H7 (cell line): ENCODE measurements at regions not wholly inside any gene's neighbourhood (a gene's known extent, or its start where the extent isn't known, plus 50 kb on each side); places are given as distances from the start of the nearest gene placed in this dataset.

Experiments used
- DNase-seq: peaks from one replicate; pipeline ENCODE4 v3.0.0; 2012
- H3K27me3 ChIP-seq: 2 replicates; pipeline ENCODE4 v1.6.0; 2011; ENCODE audit warnings: mild to moderate bottlenecking, low read length; ENCODE audit not compliant: control insufficient read depth, insufficient read depth
- H3K36me3 ChIP-seq: replicated peaks from 2 replicates; pipeline ENCODE4 v1.5.1; 2011; ENCODE audit warnings: low read length; ENCODE audit not compliant: control insufficient read depth, insufficient read depth
- H3K4me3 ChIP-seq: 2 replicates; pipeline ENCODE4 v1.5.1; 2011; ENCODE audit warnings: low read depth, mild to moderate bottlenecking, control low read depth, low read length, moderate library complexity; ENCODE audit not compliant: insufficient read depth

DNA sequence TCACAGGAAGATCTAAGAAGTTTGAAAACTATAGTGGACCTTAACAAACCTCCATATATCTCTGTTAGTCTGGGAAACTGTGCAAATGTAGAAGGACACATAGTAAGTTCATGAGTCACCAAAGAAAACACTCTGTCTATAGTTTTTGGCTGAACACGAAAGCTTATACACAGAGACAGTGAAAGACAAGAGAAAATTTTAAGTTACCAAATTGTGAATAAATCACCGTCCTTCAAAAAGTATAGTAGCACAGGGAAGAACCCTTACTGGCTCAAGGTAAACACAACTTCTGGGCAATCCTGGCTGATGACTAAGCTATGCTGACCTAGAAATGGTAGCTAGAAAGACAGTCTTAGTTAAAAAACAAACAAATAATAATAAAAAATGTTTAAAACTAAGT lies 1057.9 kb downstream of the AMY1C start:
- Histone ChIP-seq H3K36me3 (no peaks in the 10 kb centered on the region), H3K27me3 (no peaks in the 10 kb centered on the region), H3K4me3 (no peak overlapping the region)
- no peak for DNase-seq

DNA sequence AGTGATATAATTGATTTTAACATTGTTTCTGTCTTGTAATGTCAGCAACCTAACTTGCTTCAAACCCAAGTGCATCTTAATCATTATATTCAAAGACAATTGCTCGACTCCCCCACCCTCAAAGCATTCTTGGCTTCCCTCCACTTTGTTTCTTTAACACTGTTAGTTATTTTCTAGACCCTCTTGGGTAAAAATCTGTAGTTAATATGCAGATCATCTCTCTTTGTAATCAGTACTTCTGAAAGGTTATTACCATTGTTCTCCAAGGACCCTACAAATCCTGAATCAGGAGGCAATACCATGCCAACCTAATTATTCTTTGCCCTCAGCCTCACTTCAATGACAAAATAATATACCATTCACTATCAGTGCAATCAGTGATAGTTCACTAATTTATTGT lies 1075.7 kb downstream of the AMY1C start:
- H3K4me3 ChIP-seq, result no peak overlapping the region
- no peaks in the 10 kb centered on the region for H3K36me3 ChIP-seq
- no peak for DNase-seq
- no peaks in the 10 kb centered on the region for H3K27me3 ChIP-seq

DNA sequence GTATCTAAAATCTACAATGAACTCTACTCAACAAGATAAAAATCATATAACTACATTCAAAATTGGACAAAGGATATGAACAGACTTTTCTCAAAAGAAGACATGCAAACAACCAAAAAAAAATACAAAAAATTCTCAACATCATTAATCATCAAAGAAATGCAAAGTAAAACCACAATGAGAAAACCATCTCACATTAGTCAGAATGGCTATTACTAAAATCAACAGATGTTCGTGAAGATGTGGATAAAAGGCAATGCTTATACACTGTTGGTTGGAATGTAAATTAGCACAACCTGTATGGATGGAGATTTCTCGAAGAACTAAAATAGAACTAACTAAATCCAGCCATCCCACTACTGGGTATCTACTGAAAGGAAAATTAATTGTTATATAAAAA lies 1080.8 kb downstream of the AMY1C start:
- Histone ChIP-seq H3K4me3 (no peak overlapping the region), H3K27me3 (no peaks in the 10 kb centered on the region), H3K36me3 (no peaks in the 10 kb centered on the region)
- no peak for DNase-seq

DNA sequence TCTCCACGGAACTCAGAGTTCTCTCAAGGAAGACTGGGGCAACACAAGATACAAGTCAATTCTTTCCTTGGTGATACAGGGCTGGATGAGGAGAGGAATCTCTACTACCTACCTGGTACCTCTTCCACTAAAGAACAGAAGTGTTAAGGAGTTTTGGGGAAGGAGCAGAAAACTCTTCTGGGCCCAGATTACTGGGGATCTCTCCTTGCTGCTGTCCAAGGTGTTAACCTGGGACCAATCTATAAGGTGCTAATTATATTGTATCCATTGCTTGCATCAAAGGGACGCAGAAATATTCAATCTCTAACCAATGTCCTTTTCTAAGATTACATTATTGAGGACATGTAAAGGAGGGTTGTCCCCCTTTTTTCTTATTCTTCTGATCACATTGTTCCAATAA lies 1102.5 kb downstream of the AMY1C start:
- H3K4me3 ChIP-seq, result no peak overlapping the region
- H3K36me3 ChIP-seq, result no peaks in the 10 kb centered on the region
- DNase-seq, result no peak
- no peaks in the 10 kb centered on the region for H3K27me3 ChIP-seq

DNA sequence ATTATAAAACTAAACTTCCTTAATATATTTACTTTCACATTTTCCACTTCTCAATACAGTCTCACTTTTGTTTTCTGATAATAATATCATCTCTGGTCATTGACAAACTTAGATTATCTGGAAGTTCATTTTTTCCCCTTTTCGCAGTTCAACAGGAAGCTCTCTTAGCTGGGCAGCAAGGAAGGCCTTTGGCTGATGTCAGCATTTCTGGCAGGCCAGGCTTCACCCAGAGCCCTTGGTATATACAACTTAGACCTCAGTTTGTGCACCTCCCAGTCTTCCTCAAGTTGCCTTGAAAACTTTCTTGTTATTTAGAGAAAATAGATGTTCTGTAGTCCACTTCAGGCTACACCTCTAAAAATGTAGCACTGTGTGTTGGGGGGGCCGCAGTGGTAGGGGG lies 1103.6 kb downstream of the AMY1C start:
- H3K4me3 ChIP-seq, result no peak overlapping the region
- DNase-seq, result no peak
- H3K27me3 ChIP-seq, result no peaks in the 10 kb centered on the region
- H3K36me3 ChIP-seq, result no peaks in the 10 kb centered on the region

DNA sequence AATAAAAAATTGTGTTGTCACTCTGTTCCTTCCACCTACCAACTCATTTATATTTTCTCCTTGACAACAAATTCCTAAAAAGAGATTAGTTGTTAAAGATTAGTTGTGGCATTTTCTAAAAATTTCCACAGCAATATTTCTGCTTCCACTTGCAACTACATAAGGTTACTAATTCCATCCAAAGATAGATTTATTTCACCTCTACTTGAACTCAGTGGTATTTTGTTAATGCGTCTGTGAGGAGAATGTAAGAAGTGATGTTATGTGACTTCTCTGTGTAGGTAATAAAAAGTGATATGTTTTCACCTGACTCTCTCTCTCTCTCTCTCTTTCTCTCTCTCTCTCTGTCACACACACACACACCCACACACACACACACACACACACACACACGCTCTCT lies 1104.8 kb downstream of the AMY1C start:
- no peaks in the 10 kb centered on the region for H3K36me3 ChIP-seq
- H3K27me3 ChIP-seq, result no peaks in the 10 kb centered on the region
- DNase-seq, result no peak
- no peak overlapping the region for H3K4me3 ChIP-seq

DNA sequence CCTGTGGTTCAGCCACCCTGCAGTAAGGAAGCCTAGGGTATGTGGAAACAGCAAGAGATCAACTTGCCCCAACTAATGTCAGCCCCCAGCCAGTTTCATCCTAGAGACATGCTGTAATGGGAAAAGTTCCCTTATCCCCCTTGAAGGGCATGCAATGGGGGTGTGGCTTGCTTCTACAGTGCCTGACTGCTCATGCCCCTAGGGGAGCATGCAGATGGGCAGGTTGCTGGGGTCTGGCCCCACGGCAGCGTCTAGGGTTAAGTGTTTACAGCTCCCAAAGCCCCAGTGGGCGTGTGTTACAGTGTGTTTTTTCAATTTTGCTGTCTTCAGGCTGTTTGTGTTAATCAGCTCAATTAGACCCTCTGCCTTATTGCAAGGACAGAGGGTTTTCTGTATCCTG lies 1105.9 kb downstream of the AMY1C start:
- Histone ChIP-seq H3K27me3 (no peaks in the 10 kb centered on the region), H3K36me3 (no peaks in the 10 kb centered on the region), H3K4me3 (no peak overlapping the region)
- DNase-seq, result no peak

DNA sequence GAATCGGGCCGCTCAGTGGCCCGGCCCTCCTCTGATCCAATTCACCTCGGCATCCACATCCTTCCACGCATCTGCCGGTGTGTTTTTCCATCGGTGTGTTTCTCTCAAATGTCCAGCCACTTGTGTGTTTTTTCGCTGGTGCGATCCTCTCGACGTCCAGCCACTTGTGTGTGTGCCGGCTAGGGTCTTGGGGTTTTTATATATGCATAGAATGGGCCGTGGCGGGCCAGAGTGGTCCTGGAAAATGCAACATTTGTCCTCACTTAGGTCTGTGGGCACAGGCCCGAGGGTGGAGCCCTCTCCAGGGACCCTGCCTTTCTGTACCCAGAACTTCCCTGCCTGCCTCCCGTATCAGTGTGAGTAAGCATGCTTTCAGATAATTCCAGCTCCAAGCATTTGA lies 1106.4 kb downstream of the AMY1C start:
- H3K36me3 ChIP-seq, result no peaks in the 10 kb centered on the region
- no peak for DNase-seq
- H3K4me3 ChIP-seq, result no peak overlapping the region

DNA sequence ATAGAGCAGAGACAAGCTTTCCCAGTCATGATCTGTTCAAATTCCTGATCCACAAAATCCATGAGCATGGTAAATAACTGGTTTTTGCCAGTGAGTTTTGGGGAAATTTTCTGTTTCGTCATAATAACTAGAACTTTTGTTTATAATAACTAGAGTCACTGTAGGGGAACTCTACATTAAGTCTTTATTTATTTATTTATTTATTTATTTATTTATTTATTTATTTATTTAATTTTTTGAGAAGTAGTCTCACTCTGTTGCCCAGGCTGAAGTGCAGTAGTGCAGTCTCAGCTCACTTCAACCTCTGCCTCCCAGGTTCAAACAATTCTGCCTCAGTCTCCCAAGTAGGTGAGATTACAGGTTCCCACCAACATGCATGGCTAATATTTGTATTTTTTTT lies 1106.8 kb downstream of the AMY1C start:
- H3K27me3 ChIP-seq, result no peaks in the 10 kb centered on the region
- H3K4me3 ChIP-seq, result no peak overlapping the region
- H3K36me3 ChIP-seq, result no peaks in the 10 kb centered on the region
- no peak for DNase-seq

More for the DNA sequence above, 1106.4 kb downstream of the AMY1C start:
- H3K27me3 ChIP-seq, result no peaks in the 10 kb centered on the region

DNA sequence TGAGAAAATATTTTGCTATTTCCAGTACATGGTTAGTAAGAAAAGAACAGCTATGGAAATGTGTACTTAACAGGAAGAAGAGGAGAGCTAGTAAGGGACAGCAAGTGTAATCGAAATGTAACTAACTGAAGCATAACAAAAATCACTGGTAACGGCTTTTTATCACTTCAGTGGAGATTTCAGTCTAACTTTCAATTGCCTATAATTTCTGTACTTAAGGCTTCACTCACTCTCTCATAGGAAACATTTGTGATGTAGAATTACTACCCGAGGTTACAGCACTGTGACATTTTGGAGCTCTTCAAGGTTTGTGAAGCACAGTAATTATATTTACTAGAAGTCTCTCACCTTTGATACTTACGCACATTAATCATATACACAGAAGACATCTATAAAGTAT lies 1119.1 kb downstream of the AMY1C start:
- H3K27me3 ChIP-seq, result no peaks in the 10 kb centered on the region
- no peaks in the 10 kb centered on the region for H3K36me3 ChIP-seq
- no peak overlapping the region for H3K4me3 ChIP-seq
- DNase-seq, result no peak

DNA sequence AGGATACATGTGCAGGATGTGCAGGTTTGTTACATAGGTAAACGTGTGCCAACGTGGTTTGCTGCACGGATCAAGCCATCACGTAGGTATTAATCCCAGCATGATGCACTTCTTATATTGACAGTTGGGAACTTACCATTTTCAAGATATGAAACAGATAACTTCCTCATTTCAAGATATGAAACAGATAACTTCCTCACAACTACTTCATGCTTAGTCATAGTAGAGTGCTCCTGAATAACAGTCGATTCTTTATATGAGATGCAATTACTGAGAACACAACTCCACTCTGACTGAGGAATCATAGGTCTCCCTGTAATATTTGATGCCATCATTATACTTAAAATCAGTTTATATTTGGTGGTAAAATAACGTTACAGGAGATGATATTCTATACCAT lies 1124.3 kb downstream of the AMY1C start:
- no peaks in the 10 kb centered on the region for H3K27me3 ChIP-seq
- no peak for DNase-seq
- no peaks in the 10 kb centered on the region for H3K36me3 ChIP-seq
- H3K4me3 ChIP-seq, result no peak overlapping the region

DNA sequence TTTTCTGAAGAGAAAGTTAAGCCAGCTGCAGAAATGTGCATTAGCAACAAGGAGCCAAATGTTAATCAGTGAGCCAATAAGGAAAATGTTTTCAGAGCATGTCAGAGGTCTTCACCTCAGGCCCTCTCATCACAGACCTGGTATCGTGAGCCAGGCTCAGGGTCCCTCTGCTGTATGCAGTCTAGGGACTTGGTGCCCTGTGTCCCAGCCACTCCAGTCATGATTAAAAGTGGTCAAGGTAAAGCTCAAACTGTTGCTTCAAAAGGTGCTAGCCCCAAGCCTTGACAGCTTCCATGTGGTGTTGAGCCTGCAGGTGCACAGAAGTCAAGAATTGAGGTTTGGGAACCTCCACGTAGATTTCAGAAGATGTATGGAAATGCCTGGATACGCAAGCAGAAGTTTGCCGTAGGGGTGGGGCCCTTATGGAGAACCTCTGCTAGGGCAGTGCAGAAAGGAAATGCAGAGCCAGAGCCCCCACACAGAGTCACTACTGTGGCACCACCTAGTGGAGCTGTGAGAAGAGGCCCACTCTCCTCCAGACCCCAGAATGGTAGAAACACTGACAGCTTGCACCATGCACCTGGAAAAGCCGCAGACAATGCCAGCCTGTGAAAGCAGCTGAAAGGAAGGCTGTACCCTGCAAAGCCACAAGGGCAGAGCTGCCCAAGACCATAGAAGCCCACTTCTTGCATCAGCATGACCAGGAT lies 1128.7 kb downstream of the AMY1C start:
- H3K4me3 ChIP-seq, result no peak overlapping the region
- H3K36me3 ChIP-seq, result no peaks in the 10 kb centered on the region
- no peaks in the 10 kb centered on the region for H3K27me3 ChIP-seq
- no peak for DNase-seq

DNA sequence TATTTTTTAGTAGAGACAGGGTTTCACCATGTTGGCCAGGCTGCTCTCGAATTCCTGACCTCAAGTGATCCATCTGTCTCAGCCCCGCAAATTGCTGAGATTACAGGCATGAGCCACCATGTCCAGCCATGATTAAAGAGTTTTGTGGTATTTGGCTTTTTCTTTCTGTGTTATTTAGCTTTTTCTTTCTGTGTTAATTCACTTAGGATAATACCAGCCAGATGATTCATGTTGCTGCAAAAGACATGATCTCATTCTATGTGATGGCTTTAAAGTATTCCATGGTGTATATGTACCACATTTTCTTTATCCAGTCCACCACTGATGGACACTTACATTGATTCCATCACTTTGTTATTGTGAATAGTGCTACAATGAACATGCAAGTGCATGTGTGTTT lies 1135.2 kb downstream of the AMY1C start:
- H3K4me3 ChIP-seq, result no peak overlapping the region
- H3K27me3 ChIP-seq, result no peaks in the 10 kb centered on the region
- H3K36me3 ChIP-seq, result no peaks in the 10 kb centered on the region
- DNase-seq, result no peak

DNA sequence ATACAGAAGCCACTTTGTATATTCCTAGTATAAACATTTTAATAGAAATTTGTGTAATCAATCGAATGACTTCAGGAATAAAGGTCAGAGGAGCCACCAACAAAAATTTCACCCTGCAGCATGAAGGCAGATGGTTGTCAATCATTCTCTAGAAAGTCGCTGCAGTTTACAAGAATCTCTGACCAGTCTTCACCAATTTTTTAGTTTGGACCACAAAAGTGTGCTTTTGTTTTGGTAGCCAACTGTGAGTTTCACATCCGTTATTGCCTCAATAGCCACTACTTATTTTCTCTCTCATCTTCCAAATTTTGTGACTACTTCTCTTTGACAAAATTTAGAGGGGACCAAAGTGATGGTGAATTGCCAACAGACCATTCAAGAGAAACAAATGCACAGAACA lies 1155.6 kb downstream of the AMY1C start:
- H3K27me3 ChIP-seq, result no peaks in the 10 kb centered on the region
- DNase-seq, result no peak
- no peaks in the 10 kb centered on the region for H3K36me3 ChIP-seq
- H3K4me3 ChIP-seq, result no peak overlapping the region

DNA sequence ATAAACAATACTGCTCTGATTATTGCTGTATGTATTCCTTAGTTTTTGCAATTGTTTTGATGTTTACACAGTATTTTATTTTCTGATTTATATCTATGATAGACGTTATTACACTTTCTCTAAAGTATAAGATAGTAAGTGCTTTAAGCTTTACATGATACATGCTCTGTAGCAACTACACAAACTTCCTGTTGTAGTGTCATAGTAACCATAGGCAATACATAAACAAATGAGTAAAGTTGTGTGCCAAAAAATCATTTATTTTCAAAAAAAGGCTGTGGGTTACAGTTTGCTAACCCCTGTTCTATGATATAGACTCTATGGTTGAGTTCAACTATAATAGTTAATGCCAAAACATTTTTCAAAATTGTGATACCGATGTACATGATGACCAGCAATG lies 1156.4 kb downstream of the AMY1C start:
- Histone ChIP-seq H3K4me3 (no peak overlapping the region), H3K27me3 (no peaks in the 10 kb centered on the region)
- DNase-seq, result no peak

DNA sequence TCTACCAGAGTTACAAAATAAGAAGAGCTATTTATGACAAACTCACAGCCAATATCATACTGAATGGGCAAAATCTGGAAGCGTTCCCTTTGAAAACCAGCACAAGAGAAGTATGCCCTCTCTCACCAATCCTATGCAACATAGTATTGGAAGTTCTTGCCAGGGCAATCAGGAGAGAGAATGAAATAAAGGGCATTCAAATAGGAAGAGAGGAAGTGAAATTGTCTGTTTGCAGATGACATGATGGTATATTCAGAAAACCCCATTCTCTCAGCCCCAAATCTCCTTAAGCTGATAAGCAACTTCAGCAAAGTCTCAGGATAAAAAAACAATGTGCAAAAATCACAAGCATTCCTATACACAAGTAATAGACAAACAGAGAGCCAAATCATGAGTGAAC lies 1169.5 kb downstream of the AMY1C start:
- Histone ChIP-seq H3K27me3 (no peaks in the 10 kb centered on the region), H3K4me3 (no peak overlapping the region), H3K36me3 (no peaks in the 10 kb centered on the region)
- DNase-seq, result no peak

More for the DNA sequence above, 1156.4 kb downstream of the AMY1C start:
- H3K36me3 ChIP-seq, result no peaks in the 10 kb centered on the region
